ENCODE measurements at regions not wholly inside any gene's neighbourhood (a gene's known extent, or its start where the extent isn't known, plus 50 kb on each side); places are given as distances from the start of the nearest gene placed in this dataset.

DNA sequence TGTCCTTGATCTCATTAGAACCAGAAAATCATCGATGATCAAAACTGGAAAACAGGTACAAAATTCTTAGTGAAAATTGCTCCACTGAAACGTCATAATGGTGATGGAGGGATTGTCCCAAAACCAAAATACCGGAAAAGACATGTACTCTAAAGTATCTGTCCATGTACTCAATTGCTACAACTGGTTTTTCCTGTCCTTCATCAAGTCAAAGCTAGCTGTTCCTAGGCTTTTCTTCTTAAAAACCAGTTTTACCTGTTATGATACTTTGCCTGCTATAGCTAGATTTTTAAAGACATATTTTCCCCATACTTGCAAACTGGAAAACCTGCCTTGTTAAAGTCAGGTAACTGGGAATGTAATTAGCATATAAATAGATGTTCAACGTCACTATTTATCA, 50.5 kb upstream of the LRRC1 start:
- in situ Hi-C loops (cut with MboI; ENCODE audit: low sequenced_read_pairs, unreplicated experiment), result no loop called here

DNA sequence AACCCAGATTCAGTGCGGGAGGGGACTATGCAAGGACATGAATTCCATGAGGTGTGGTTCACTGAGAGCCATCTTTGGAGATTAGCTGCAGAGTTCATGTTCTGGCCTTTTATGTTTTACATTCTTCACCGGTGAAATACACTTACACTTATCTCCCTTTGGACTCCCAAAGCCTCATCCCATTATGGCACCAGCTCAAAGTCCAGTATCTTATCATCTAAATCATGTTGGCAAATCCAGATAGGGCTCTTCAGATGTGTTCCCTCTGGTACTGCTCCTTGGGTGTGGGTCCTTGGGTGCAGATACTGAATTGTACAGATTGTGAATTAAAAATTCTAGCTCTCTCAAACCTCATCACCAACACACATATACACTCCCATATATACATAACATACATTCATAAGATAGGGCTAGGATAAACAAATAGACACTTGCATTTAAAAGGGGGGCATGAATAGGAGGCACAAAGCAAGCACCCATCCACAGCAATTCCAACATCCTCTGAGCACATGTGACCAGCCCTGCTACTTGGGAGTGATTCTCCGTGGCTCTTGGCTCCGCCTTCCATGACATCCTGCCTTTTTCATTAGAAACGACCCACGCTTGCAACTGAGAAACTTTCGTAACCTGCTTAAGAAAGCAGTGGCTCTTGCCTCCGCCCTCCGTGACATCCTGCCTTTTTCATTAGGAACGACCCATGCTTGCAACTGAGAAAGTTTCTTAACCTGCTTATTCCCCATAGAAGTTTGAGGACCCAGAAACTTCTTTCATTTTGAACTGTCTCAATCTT, 53.6 kb upstream of the LRRC1 start:
- TF ChIP-seq, protein P1, sequence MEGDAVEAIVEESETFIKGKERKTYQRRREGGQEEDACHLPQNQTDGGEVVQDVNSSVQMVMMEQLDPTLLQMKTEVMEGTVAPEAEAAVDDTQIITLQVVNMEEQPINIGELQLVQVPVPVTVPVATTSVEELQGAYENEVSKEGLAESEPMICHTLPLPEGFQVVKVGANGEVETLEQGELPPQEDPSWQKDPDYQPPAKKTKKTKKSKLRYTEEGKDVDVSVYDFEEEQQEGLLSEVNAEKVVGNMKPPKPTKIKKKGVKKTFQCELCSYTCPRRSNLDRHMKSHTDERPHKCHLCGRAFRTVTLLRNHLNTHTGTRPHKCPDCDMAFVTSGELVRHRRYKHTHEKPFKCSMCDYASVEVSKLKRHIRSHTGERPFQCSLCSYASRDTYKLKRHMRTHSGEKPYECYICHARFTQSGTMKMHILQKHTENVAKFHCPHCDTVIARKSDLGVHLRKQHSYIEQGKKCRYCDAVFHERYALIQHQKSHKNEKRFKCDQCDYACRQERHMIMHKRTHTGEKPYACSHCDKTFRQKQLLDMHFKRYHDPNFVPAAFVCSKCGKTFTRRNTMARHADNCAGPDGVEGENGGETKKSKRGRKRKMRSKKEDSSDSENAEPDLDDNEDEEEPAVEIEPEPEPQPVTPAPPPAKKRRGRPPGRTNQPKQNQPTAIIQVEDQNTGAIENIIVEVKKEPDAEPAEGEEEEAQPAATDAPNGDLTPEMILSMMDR (IDR thresholded peaks at IDR 0.05; ENCODE audit: borderline replicate concordance, control extremely low read depth, extremely low read depth, insufficient read depth, missing control alignments), result no peak
- no peak for DNase-seq (ENCODE audit: low spot score)
- in situ Hi-C loops (cut with MboI; ENCODE audit: low sequenced_read_pairs, unreplicated experiment), result no loop called here

More for the DNA sequence above, 50.5 kb upstream of the LRRC1 start:
- TF ChIP-seq, protein P1 (IDR thresholded peaks at IDR 0.05; ENCODE audit: borderline replicate concordance, control extremely low read depth, extremely low read depth, insufficient read depth, missing control alignments), result no peak
- no peak for DNase-seq (ENCODE audit: low spot score)

DNA sequence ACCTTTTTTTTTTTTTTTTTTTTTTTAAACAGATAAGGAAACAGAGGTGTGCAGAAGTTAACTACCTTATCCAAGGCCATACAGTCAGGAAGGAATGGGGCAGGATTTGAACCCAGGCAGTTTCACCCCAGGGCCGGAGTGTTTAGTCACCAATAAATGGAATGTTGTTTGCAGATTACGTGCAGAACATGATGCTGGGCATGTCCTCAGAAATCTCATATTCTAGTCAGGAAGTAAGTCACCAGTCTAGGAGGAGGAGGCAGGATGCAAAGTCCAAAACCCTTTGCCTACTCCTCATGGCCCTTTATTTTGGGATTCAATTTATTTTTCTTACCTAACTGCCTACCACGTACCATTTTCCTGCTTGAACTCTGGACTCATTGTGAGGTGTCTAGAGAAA, 57.1 kb upstream of the LRRC1 start:
- TF ChIP-seq, protein P1 (IDR thresholded peaks at IDR 0.05; ENCODE audit: borderline replicate concordance, control extremely low read depth, extremely low read depth, insufficient read depth, missing control alignments), result no peak
- in situ Hi-C loops (cut with MboI; ENCODE audit: low sequenced_read_pairs, unreplicated experiment), result no loop called here
- no peak for DNase-seq (ENCODE audit: low spot score)

DNA sequence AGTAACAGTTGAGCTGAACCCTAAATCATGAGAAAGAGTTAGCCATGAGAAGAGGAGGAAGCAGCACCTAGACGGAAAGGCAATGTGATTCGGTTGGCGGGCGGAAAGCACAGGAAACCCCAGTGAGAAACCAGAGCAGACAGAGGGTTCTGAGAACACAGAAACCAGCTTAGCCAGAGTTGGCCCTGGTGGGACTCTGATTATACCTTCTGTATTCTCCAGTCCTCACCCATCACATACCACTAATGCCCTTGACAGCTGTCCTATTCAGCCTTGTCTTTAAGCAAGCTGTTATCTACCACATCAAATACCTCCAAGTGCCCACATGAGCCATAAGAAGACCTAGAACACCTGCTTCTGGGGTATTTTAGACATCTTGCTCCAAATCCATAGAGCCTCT, 58.9 kb upstream of the LRRC1 start:
- no peak for DNase-seq (ENCODE audit: low spot score)
- TF ChIP-seq, protein P1 (IDR thresholded peaks at IDR 0.05; ENCODE audit: borderline replicate concordance, control extremely low read depth, extremely low read depth, insufficient read depth, missing control alignments), result no peak
- in situ Hi-C loops (cut with MboI; ENCODE audit: low sequenced_read_pairs, unreplicated experiment), result no loop called here

DNA sequence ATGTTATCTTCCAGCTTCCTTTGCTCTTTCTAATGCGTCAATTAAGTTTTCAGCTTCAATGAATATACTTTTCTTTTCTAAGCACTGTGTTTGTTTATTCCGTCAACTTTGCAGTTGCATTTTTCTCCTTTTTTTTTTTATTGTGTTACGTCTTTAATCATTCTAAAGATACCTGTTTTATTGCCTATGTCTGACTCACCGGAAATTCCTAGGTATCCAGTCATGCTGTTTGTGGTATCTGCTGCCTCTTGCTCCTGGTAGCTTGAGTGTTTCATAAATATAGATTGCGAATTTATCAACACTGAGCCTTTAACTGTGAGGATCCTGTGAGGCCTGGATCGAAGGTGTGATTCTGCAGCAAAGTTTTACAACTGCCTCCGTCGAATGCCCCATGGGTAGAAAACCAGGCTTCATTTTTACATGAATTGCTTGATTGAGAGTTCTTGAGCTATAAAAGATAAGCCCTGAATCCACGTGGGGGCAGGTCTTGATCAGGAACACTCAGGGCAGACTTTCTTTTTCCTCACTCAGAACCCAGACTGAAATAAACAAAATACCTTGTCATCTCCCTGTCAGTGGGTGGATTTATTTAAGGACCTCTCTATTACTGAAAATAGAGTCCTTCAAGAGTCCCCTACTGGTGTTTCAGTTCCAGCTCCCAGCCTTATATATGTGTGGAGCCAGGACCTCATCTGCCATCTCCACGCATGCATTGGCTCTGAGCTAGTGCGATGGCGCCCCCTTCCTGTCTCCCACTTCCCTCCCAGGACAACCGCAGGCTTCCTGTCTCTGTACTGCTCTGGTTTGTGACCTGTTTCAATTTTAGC, 60.1 kb upstream of the LRRC1 start:
- TF ChIP-seq, protein P1 (IDR thresholded peaks at IDR 0.05; ENCODE audit: borderline replicate concordance, control extremely low read depth, extremely low read depth, insufficient read depth, missing control alignments), result peak; percentile 34
- in situ Hi-C loops (cut with MboI; ENCODE audit: low sequenced_read_pairs, unreplicated experiment), result no loop called here
- DNase-seq (ENCODE audit: low spot score), result peak; percentile 19

DNA sequence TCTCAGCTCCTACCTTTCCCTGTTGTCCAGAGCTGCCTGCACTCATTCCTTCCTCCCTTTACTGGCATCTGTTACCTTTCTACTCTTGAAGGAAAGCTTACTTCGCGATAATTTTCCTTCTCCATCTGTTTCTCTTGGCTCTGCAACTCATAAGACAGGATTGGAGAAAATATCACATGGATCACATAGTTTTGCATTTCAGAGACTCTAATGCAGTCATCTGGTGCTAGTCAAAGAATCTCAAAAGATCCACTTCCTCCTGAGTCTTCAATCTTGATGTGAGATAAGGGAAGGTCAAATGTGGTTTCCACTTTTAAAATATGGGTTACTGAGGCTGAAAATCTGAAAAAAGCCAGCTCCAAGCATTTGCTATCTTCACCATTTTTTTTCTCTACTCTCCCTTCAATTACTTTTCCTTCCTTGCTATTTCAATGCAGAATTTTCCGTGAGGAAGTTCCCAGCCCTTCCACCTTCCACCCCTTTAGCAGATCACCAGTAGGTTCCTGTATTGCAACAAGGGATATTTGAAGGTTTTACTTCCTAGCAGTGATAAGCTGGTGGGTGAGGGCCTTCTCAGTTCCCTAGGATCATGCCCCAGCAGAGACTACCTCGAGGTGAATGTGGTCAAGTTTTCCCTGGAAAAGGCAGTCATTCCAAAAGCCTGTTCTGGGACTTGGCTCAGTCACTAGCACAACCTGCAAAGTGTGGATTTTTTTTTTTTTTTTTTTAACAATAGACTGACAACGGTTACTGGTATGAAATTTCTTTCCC, 62.8 kb upstream of the LRRC1 start:
- in situ Hi-C loops (cut with MboI; ENCODE audit: low sequenced_read_pairs, unreplicated experiment), result no loop called here
- no peak for DNase-seq (ENCODE audit: low spot score)
- TF ChIP-seq, protein P1 (IDR thresholded peaks at IDR 0.05; ENCODE audit: borderline replicate concordance, control extremely low read depth, extremely low read depth, insufficient read depth, missing control alignments), result no peak
